PC-3 (cell line): ENCODE measurements at regions not wholly inside any gene's neighbourhood (a gene's known extent, or its start where the extent isn't known, plus 50 kb on each side); places are given as distances from the start of the nearest gene placed in this dataset.

Experiments
- ATAC-seq: fragments of 200-7000 bp; cut with Tn5 transposase; 2 replicates; pipeline ENCODE4 v1.9.1; 2020; ENCODE audit warnings: mild to moderate bottlenecking, moderate library complexity
- BruUV-seq: library from RNA; stranded (reverse); fragments of 400-500 nt; replicated peaks from 2 replicates; lab custom pipeline; 2021; lab: Mats Ljungman, UMichigan
- CTCF ChIA-PET: fragments of 300-600 bp; sonication (Branson Sonifier 250); formaldehyde crosslinking; loops from one replicate; lab custom pipeline; 2022; ENCODE audit warnings: antibody characterized with exemption; lab: Charles Lee
- POLR2A ChIA-PET: fragments of 300-600 bp; sonication (Branson Sonifier 250); formaldehyde crosslinking; loops from one replicate; lab custom pipeline; 2022; ENCODE audit warnings: antibody characterized with exemption; ENCODE audit not compliant: unreplicated experiment; lab: Charles Lee
- DNase-seq: peaks from one replicate; pipeline ENCODE4 v3.0.0-alpha.2; 2015
- H2AFZ ChIP-seq: fragments of 300-600 bp; sonication (generic); 2 replicates; pipeline ENCODE4 v1.6.0; 2016; ENCODE audit warnings: antibody characterized with exemption, low read length
- H3F3A ChIP-seq: fragments of 300-600 bp; sonication (generic); one replicate; pipeline ENCODE4 v1.6.0; 2017; ENCODE audit warnings: antibody characterized with exemption, low read length, control low read depth, mild to moderate bottlenecking; ENCODE audit not compliant: unreplicated experiment
- H3K27ac ChIP-seq: fragments of 300-600 bp; sonication (generic); 2 replicates; pipeline ENCODE4 v1.5.1; 2016; ENCODE audit warnings: mild to moderate bottlenecking, low read length
- H3K27me3 ChIP-seq: fragments of 300-600 bp; sonication (generic); 2 replicates; pipeline ENCODE4 v1.6.1; 2016; ENCODE audit warnings: low read length, mixed read lengths
- H3K36me3 ChIP-seq: fragments of 300-600 bp; sonication (generic); 2 replicates; pipeline ENCODE4 v1.6.1; 2016; ENCODE audit warnings: low read depth, mixed run types, low read length, mixed read lengths
- H3K4me1 ChIP-seq: fragments of 300-600 bp; sonication (generic); 2 replicates; pipeline ENCODE4 v1.5.1; 2016; ENCODE audit warnings: low read length; ENCODE audit not compliant: insufficient read depth
- H3K4me2 ChIP-seq: fragments of 300-600 bp; sonication (generic); 2 replicates; pipeline ENCODE4 v1.6.0; 2016; ENCODE audit warnings: low read length
- H3K4me3 ChIP-seq: fragments of 300-600 bp; sonication (generic); 2 replicates; pipeline ENCODE4 v1.5.1; 2016; ENCODE audit warnings: mild to moderate bottlenecking, low read length, mixed read lengths
- H3K79me2 ChIP-seq: fragments of 300-600 bp; sonication (generic); 2 replicates; pipeline ENCODE4 v1.6.1; 2017; ENCODE audit warnings: low read length, mixed read lengths
- H3K9ac ChIP-seq: fragments of 300-600 bp; sonication (generic); 2 replicates; pipeline ENCODE4 v1.6.0; 2016; ENCODE audit warnings: mild to moderate bottlenecking, low read length
- H3K9me2 ChIP-seq: fragments of 300-600 bp; sonication (generic); replicated peaks from 2 replicates; pipeline ENCODE4 v1.6.1; 2016; ENCODE audit warnings: mixed run types, low read length, mixed read lengths
- H3K9me3 ChIP-seq: fragments of 300-600 bp; sonication (generic); 2 replicates; pipeline ENCODE4 v1.6.1; 2016; ENCODE audit warnings: low read length, mixed read lengths
- H4K20me1 ChIP-seq: fragments of 300-600 bp; sonication (generic); 2 replicates; pipeline ENCODE4 v1.6.1; 2016; ENCODE audit warnings: low read length, mixed read lengths
- EZH2 ChIP-seq: fragments of 300-600 bp; sonication (generic); IDR thresholded peaks from one replicate; pipeline ENCODE4 v1.6.1; 2017; ENCODE audit warnings: antibody characterized with exemption, mild to moderate bottlenecking, low read length; ENCODE audit not compliant: unreplicated experiment
- EZH2phosphoT487 ChIP-seq: fragments of 300-600 bp; sonication (generic); IDR thresholded peaks from 2 replicates; pipeline ENCODE4 v1.6.1; 2018; ENCODE audit warnings: mild to moderate bottlenecking, antibody characterized with exemption, low read length, borderline replicate concordance
- intact Hi-C: fragments of 100-400 bp; cut with micrococcal nuclease; formaldehyde crosslinking; loops from 2 replicates; pipeline ENCODE4 v1.9.0; 2023
- TF ChIP-seq, protein P1 (sequence below): fragments of 300-600 bp; sonication (generic); conservative IDR thresholded peaks from 2 replicates; pipeline ENCODE4 v1.5.1; 2017; ENCODE audit warnings: antibody characterized with exemption, low read depth, mild to moderate bottlenecking, low read length

DNA sequence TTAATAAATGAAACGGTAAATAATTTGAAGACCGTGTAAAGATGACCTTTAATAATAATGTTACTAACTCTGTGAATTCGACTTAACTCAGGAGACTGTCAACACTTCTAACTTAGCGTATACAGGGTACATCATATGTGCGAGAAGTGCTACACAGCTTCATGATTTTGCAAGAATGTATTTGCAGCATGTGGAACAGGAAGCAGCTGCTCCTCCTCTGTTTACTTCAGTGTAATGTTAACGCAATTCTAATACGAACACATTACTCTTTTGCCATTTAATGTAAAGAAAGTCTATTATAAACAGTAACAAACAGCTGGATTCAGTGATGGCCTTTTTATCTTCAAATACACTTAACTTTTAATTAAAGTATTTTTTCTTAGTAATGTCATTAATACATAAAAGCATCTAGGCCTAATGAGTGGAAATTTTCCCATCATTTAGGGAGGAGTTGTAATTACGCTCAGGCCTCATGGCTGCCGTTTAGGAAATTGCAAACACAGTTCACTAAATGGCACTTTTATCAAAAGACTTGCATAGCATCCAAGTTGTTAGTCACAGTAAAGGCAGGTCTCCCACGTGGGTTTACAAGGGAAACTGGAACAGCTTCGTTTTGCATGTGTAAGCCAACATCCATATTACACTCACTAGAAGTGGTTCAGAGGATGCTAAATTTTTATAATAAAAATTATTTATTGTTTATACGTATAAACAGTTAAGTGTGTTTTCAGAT lies 635.7 kb downstream of the FBXO15 start:
- H3K9ac ChIP-seq: no peak overlapping the region
- H3K36me3 ChIP-seq: no peaks in the 10 kb centered on the region
- H3K27ac ChIP-seq: no peak overlapping the region
- CTCF ChIA-PET: no interaction called here
- no peak overlapping the region for H2AFZ ChIP-seq
- H3K4me3 ChIP-seq: no peak overlapping the region
- no peaks in the 10 kb centered on the region for H3K4me1 ChIP-seq
- H3K4me2 ChIP-seq: no peak overlapping the region
- POLR2A ChIA-PET: no interaction called here
- H3K9me3 ChIP-seq: no peaks in the 10 kb centered on the region
- H4K20me1 ChIP-seq: no peaks in the 10 kb centered on the region
- ATAC-seq (no peak), DNase-seq (no peak)
- TF ChIP-seq EZH2 (no peak), EZH2phosphoT487 (no peak)
- TF ChIP-seq, protein P1, sequence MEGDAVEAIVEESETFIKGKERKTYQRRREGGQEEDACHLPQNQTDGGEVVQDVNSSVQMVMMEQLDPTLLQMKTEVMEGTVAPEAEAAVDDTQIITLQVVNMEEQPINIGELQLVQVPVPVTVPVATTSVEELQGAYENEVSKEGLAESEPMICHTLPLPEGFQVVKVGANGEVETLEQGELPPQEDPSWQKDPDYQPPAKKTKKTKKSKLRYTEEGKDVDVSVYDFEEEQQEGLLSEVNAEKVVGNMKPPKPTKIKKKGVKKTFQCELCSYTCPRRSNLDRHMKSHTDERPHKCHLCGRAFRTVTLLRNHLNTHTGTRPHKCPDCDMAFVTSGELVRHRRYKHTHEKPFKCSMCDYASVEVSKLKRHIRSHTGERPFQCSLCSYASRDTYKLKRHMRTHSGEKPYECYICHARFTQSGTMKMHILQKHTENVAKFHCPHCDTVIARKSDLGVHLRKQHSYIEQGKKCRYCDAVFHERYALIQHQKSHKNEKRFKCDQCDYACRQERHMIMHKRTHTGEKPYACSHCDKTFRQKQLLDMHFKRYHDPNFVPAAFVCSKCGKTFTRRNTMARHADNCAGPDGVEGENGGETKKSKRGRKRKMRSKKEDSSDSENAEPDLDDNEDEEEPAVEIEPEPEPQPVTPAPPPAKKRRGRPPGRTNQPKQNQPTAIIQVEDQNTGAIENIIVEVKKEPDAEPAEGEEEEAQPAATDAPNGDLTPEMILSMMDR: no peak
- intact Hi-C loops: no loop called here
- H3F3A ChIP-seq: no peaks in the 10 kb centered on the region
- BruUV-seq: no TSS peak
- H3K27me3 ChIP-seq: no peaks in the 10 kb centered on the region
- H3K9me2 ChIP-seq: no peaks in the 10 kb centered on the region
- no peaks in the 10 kb centered on the region for H3K79me2 ChIP-seq

DNA sequence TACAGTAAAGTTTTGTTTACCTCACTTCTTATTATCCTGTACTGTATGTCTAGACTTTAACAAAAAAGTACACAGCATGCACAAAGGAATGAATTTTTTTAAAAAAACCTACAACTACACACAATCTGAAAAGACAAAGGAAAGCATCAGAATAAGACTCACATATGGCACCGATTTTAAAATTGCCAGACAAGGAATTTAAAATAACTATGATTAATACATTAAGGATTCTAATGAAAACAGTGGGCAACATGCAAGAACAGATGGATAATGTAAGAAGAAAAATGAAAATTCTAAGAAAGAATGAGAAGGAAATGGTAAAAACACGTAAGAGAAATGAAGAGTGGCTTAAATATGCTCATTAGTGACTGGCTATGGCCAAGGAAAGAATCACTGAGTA lies 638.2 kb downstream of the FBXO15 start:
- Histone ChIP-seq H4K20me1 (no peaks in the 10 kb centered on the region), H3K9me2 (no peaks in the 10 kb centered on the region), H3K36me3 (no peaks in the 10 kb centered on the region), H3K9me3 (no peaks in the 10 kb centered on the region), H3F3A (no peaks in the 10 kb centered on the region), H2AFZ (no peak overlapping the region), H3K79me2 (no peaks in the 10 kb centered on the region), H3K4me2 (no peak overlapping the region), H3K27me3 (no peaks in the 10 kb centered on the region), H3K4me1 (no peaks in the 10 kb centered on the region), H3K4me3 (no peak overlapping the region), H3K27ac (no peak overlapping the region), H3K9ac (no peak overlapping the region)
- ATAC-seq (no peak), DNase-seq (no peak)
- ChIA-PET CTCF (no interaction called here), POLR2A (no interaction called here)
- TF ChIP-seq, protein P1: no peak
- TF ChIP-seq EZH2phosphoT487 (no peak), EZH2 (no peak)
- no TSS peak for BruUV-seq
- intact Hi-C loops: loop anchor here (10.0 kb wide), 1 partner anchor 65 kb away; no protein-coding TSS in a partner anchor

DNA sequence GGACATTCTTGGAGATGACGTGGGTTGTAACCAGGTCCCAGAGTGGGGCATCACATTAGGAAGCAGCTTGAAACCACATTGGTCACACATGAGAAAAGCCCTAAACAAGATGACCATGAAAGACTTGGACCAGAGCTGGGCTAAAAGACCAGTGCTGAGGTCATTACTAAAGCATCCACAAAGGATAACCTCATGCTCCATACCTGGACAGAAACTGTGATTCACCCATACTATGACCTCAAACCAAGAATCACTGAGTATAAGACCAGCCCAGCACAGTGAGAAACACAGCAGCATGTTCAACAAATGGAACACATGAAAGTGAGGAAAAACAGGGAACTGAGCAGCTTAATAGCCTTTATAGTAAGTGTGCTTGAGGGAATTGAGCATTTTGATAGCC lies 635.5 kb upstream of the NETO1 start:
- ATAC-seq (no peak), DNase-seq (no peak)
- ChIA-PET POLR2A (no interaction called here), CTCF (no interaction called here)
- Histone ChIP-seq H2AFZ (no peak overlapping the region), H4K20me1 (no peaks in the 10 kb centered on the region), H3K79me2 (no peaks in the 10 kb centered on the region), H3K9ac (no peak overlapping the region), H3K27ac (no peak overlapping the region), H3K4me3 (no peak overlapping the region), H3K9me2 (no peaks in the 10 kb centered on the region), H3K36me3 (no peaks in the 10 kb centered on the region), H3K9me3 (no peaks in the 10 kb centered on the region), H3K4me2 (no peak overlapping the region), H3K4me1 (no peaks in the 10 kb centered on the region), H3F3A (no peaks in the 10 kb centered on the region), H3K27me3 (no peaks in the 10 kb centered on the region)
- no TSS peak for BruUV-seq
- TF ChIP-seq, protein P1: no peak
- TF ChIP-seq EZH2: no peak
- intact Hi-C loops: loop anchor here (10.0 kb wide), 1 partner anchor 59 kb away; no protein-coding TSS in a partner anchor
